H1 (cell line): ENCODE measurements at regions not wholly inside any gene's neighbourhood (a gene's known extent, or its start where the extent isn't known, plus 50 kb on each side); places are given as distances from the start of the nearest gene placed in this dataset.
A peak's percentile ranks its signal among the peaks of the same experiment; 100 is the strongest.

ENCODE experiments used
- ATF3 ChIP-seq: IDR thresholded peaks from 2 replicates; pipeline ENCODE4 v1.6.1; 2011; ENCODE audit warnings: low read depth, mild to moderate bottlenecking, low read length; ENCODE audit not compliant: insufficient read depth
- BACH1 ChIP-seq: IDR thresholded peaks from 2 replicates; pipeline ENCODE4 v1.6.1; 2012; ENCODE audit warnings: low read length, improper control_type of control experiment
- CBX5 ChIP-seq: fragments of 300-800, 300-1000 bp; sonication (generic); IDR thresholded peaks from 2 replicates; pipeline ENCODE4 v1.7.1; 2016; ENCODE audit warnings: antibody characterized with exemption, low read length, low read depth
- CHD7 ChIP-seq: fragments of 300-600 bp; sonication (generic); IDR thresholded peaks from 2 replicates; pipeline ENCODE4 v1.7.1; 2012; ENCODE audit warnings: low read length, moderate library complexity, mild to moderate bottlenecking, inconsistent platforms; ENCODE audit not compliant: insufficient replicate concordance
- E2F6 ChIP-seq: IDR thresholded peaks from 2 replicates; pipeline ENCODE4 v1.6.1; 2012; ENCODE audit warnings: inconsistent platforms
- EZH2 ChIP-seq: fragments of 200-600 bp; sonication (generic); IDR thresholded peaks from 2 replicates; pipeline ENCODE4 v1.7.1; 2012; ENCODE audit warnings: low read depth, mild to moderate bottlenecking, moderate library complexity, low read length, inconsistent platforms; ENCODE audit not compliant: severe bottlenecking
- POLR2A ChIP-seq, 2 experiments: IDR thresholded peaks; 1 replicate in 1 of 2; 2 replicates in 1 of 2; pipeline ENCODE4 v1.6.1; 2011; ENCODE audit warnings: low read depth in 2 of 2, low read length in 2 of 2, mild to moderate bottlenecking in 2 of 2; ENCODE audit errors: control extremely low read depth in 1 of 2
- SP1 ChIP-seq: IDR thresholded peaks from 2 replicates; pipeline ENCODE4 v1.6.1; 2011; ENCODE audit warnings: low read depth, low read length
- USF2 ChIP-seq: IDR thresholded peaks from 2 replicates; pipeline ENCODE4 v1.6.1; 2011; ENCODE audit warnings: low read length, improper control_type of control experiment
- ZNF274 ChIP-seq: IDR thresholded peaks from 2 replicates; pipeline ENCODE4 v1.7.0; 2012; ENCODE audit warnings: low read length, borderline replicate concordance; ENCODE audit errors: extremely low read depth

GRCh38 chr6:22222469-22222868 lies 74.4 kb downstream of the PRL start (continued):
- TF ChIP-seq CHD7 (peak; percentile 4), POLR2A (IDR thresholded peaks at IDR 0.05; ENCODE audit: control extremely low read depth in 1 of 2, low read depth in 2 of 2, low read length in 2 of 2) (peak; percentile 37 to 73), E2F6 (no peak), EZH2 (no peak), CBX5 (no peak), SP1 (peak; percentile 83), ATF3 (no peak), USF2 (no peak), BACH1 (no peak), ZNF274 (no peak)
